ENCODE measurements at regions not wholly inside any gene's neighbourhood (a gene's known extent, or its start where the extent isn't known, plus 50 kb on each side); places are given as distances from the start of the nearest gene placed in this dataset.
"Not testable (repeated sequence)": the region's sequence is repeated elsewhere in the genome, so short reads cannot be mapped to it uniquely, and the experiment has no call there.

- no peak for DNase-seq (ENCODE audit: low spot score)
- FAIRE-seq: no peak
Observed at GRCh38 chr2:128607440-128607839, 288.8 kb upstream of the HS6ST1 start.

GRCh38 chr2:128607911-128608506 is 289.3 kb upstream of the HS6ST1 start:
- DNase-seq (ENCODE audit: low spot score) (no peak), FAIRE-seq (no peak)

- DNase-seq (ENCODE audit: low spot score) (no peak), FAIRE-seq (no peak)
Observed at GRCh38 chr2:128608921-128609880, 290.5 kb upstream of the HS6ST1 start.

- no peak for FAIRE-seq
- no peak for DNase-seq (ENCODE audit: low spot score)
Observed at GRCh38 chr2:128610496-128610895, 291.8 kb upstream of the HS6ST1 start.

- DNase-seq (ENCODE audit: low spot score): no peak
- FAIRE-seq: no peak
Observed at GRCh38 chr2:128611421-128612320, 293.0 kb upstream of the HS6ST1 start.

- DNase-seq (ENCODE audit: low spot score): no peak
- FAIRE-seq: no peak
Observed at GRCh38 chr2:128612628-128613027, 294.0 kb upstream of the HS6ST1 start.

GRCh38 chr2:128613351-128613750 is 294.7 kb upstream of the HS6ST1 start:
- FAIRE-seq (no peak), DNase-seq (ENCODE audit: low spot score) (no peak)

- DNase-seq (ENCODE audit: low spot score) (no peak), FAIRE-seq (no peak)
Observed at GRCh38 chr2:128613876-128614275, 295.2 kb upstream of the HS6ST1 start.

GRCh38 chr2:128614907-128615306 is 296.2 kb upstream of the HS6ST1 start:
- not testable (repeated sequence) for FAIRE-seq; DNase-seq (ENCODE audit: low spot score)

- FAIRE-seq: no peak
- no peak for DNase-seq (ENCODE audit: low spot score)
Observed at GRCh38 chr2:128615571-128615970, 296.9 kb upstream of the HS6ST1 start.

- FAIRE-seq: no peak
- no peak for DNase-seq (ENCODE audit: low spot score)
Observed at GRCh38 chr2:128617029-128617590, 298.4 kb upstream of the HS6ST1 start.

- FAIRE-seq: no peak
- no peak for DNase-seq (ENCODE audit: low spot score)
Observed at GRCh38 chr2:128617661-128618060, 299.0 kb upstream of the HS6ST1 start.

GRCh38 chr2:128618642-128619041 is 300.0 kb upstream of the HS6ST1 start:
- DNase-seq (ENCODE audit: low spot score) (no peak), FAIRE-seq (no peak)

GRCh38 chr2:128619471-128620325 is 301.0 kb upstream of the HS6ST1 start:
- no peak for DNase-seq (ENCODE audit: low spot score)
- no peak for FAIRE-seq

- no peak for FAIRE-seq
- no peak for DNase-seq (ENCODE audit: low spot score)
Observed at GRCh38 chr2:128621074-128621473, 302.4 kb upstream of the HS6ST1 start.

- no peak for FAIRE-seq
- DNase-seq (ENCODE audit: low spot score): no peak
Observed at GRCh38 chr2:128622371-128622770, 303.7 kb upstream of the HS6ST1 start.

GRCh38 chr2:128622955-128623620 is 304.4 kb upstream of the HS6ST1 start:
- DNase-seq (ENCODE audit: low spot score): no peak
- FAIRE-seq: no peak

GRCh38 chr2:128623776-128624761 is 305.4 kb upstream of the HS6ST1 start:
- DNase-seq (ENCODE audit: low spot score): no peak
- FAIRE-seq: no peak

- DNase-seq (ENCODE audit: low spot score): no peak
- no peak for FAIRE-seq
Observed at GRCh38 chr2:128624956-128625355, 306.3 kb upstream of the HS6ST1 start.

All from RCC 7860 (cell line).